RWPE2 (cell line): ENCODE measurements at regions not wholly inside any gene's neighbourhood (a gene's known extent, or its start where the extent isn't known, plus 50 kb on each side); places are given as distances from the start of the nearest gene placed in this dataset.
"Not testable (repeated sequence)": the region's sequence is repeated elsewhere in the genome, so short reads cannot be mapped to it uniquely, and the experiment has no call there.

Experiments used
- ATAC-seq: fragments of 200-7000 bp; cut with Tn5 transposase; 3 replicates; pipeline ENCODE4 v1.9.1; 2021; ENCODE audit warnings: low read depth
- DNase-seq: peaks from one replicate; pipeline ENCODE4 v3.0.0-alpha.2; 2020; ENCODE audit warnings: low spot score
- H3K27ac ChIP-seq: fragments of 450-650 bp; 2 replicates; pipeline ENCODE4 v1.5.1; 2017; ENCODE audit warnings: mild to moderate bottlenecking; ENCODE audit not compliant: poor library complexity, severe bottlenecking
- H3K27me3 ChIP-seq: fragments of 250-450 bp; sonication (Bioruptor Pico); 2 replicates; pipeline ENCODE4 v1.5.1; 2021; ENCODE audit warnings: mild to moderate bottlenecking, moderate library complexity; ENCODE audit not compliant: insufficient read depth, poor library complexity, severe bottlenecking
- H3K36me3 ChIP-seq: fragments of 250-450 bp; sonication (Bioruptor Pico); 2 replicates; pipeline ENCODE4 v1.5.1; 2020; ENCODE audit warnings: low read depth, mild to moderate bottlenecking, moderate library complexity
- H3K4me1 ChIP-seq: fragments of 250-450 bp; sonication (Bioruptor Pico); 2 replicates; pipeline ENCODE4 v1.5.1; 2021; ENCODE audit warnings: mild to moderate bottlenecking, moderate library complexity; ENCODE audit not compliant: insufficient read depth, poor library complexity, severe bottlenecking
- H3K4me3 ChIP-seq: fragments of 250-450 bp; sonication (Bioruptor Pico); 2 replicates; pipeline ENCODE4 v1.5.1; 2021; ENCODE audit warnings: mild to moderate bottlenecking, moderate library complexity; ENCODE audit not compliant: severe bottlenecking
- H3K9me3 ChIP-seq: fragments of 250-450 bp; sonication (Bioruptor Pico); 2 replicates; pipeline ENCODE4 v1.5.1; 2021; ENCODE audit warnings: mild to moderate bottlenecking, moderate library complexity; ENCODE audit not compliant: severe bottlenecking
- CTCF ChIP-seq: fragments of 450-650 bp; IDR thresholded peaks from one replicate; pipeline ENCODE4 v1.5.1; 2017; ENCODE audit warnings: mild to moderate bottlenecking, moderate library complexity; ENCODE audit not compliant: poor library complexity, severe bottlenecking

DNA sequence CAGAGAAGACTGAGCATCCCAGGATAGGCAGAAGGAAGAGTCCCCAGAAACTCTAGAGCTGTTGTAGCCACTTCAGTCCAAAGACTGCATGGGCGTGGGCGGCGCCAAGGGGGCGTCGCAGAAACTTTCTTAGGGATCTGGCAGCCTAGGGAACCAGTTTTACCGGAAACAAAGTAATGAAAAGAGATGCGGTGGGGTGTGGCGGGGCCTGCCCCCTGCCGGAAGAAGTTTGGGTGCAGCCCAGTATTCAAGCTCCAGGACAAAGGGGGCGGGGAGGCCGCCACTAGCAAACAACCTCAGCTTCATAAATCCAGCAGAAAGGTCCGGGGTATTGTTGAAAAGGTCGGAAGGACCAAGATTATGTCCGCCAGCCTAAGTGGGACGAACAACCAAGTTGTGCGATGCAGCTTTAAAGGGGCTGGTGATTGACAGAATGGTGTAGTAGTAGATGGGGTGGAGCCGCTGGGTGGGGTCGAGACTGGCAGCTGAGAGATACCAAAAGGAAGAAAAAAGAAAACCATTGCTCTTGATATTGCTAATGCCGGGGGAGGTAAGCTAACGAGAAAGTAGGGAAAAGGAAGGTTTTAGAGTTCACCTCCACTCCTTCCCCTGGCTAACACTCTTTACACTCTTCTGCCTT is 190.5 kb downstream of the RRAGB start:
- H3K4me3 ChIP-seq, result peak overlapping the region; percentile 30
- no peak for DNase-seq

GRCh38 chrX:55908661-55909212 is 191.2 kb downstream of the RRAGB start:
- Histone ChIP-seq H3K27ac (no peak overlapping the region), H3K27me3 (no peaks in the 10 kb centered on the region), H3K4me1 (no peaks in the 10 kb centered on the region), H3K9me3 (no peaks in the 10 kb centered on the region), H3K36me3 (no peaks in the 10 kb centered on the region), H3K4me3 (peak overlapping the region; percentile 30)
- DNase-seq (no peak), ATAC-seq (peak; percentile 72)
- no peak for TF ChIP-seq CTCF

More for the DNA sequence above, 190.5 kb downstream of the RRAGB start:
- H3K27ac ChIP-seq, result no peak overlapping the region
- no peaks in the 10 kb centered on the region for H3K36me3 ChIP-seq
- ATAC-seq, result peak; percentile 48
- no peaks in the 10 kb centered on the region for H3K9me3 ChIP-seq
- no peak for TF ChIP-seq CTCF
- H3K4me1 ChIP-seq, result no peaks in the 10 kb centered on the region
- no peaks in the 10 kb centered on the region for H3K27me3 ChIP-seq

- H3K4me3 ChIP-seq, result no peak overlapping the region
- H3K4me1 ChIP-seq, result no peaks in the 10 kb centered on the region
- no peak for DNase-seq
- TF ChIP-seq CTCF, result no peak
- ATAC-seq, result no peak
- H3K27me3 ChIP-seq, result no peaks in the 10 kb centered on the region
- H3K36me3 ChIP-seq, result no peaks in the 10 kb centered on the region
- H3K9me3 ChIP-seq, result no peaks in the 10 kb centered on the region
- no peak overlapping the region for H3K27ac ChIP-seq
These were observed 202.0 kb downstream of the RRAGB start for GRCh38 chrX:55919367-55920221.

DNA sequence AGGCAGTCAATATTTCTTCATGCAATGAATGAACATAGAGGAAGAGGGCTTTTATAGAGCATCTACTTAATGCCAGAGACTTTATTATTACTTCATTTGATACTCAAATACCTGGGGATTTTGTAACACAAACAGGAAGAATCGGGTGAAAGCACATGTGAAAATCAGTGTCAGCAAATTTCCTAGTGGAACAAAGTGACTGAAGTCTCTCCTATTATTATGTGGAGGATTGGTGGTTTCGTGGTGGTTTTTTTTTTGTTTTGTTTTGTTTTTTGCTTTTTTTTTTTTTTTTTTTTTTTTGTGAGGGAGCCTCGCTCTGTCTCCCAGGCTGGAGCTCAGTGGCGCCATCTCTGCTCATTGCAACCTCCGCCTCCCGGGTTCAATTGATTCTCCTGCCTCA is 207.0 kb downstream of the RRAGB start:
- Histone ChIP-seq H3K27ac (no peak overlapping the region), H3K27me3 (no peaks in the 10 kb centered on the region), H3K4me3 (no peak overlapping the region), H3K4me1 (no peaks in the 10 kb centered on the region), H3K9me3 (no peaks in the 10 kb centered on the region), H3K36me3 (no peaks in the 10 kb centered on the region)
- ATAC-seq, result no peak
- no peak for DNase-seq
- no peak for TF ChIP-seq CTCF

DNA sequence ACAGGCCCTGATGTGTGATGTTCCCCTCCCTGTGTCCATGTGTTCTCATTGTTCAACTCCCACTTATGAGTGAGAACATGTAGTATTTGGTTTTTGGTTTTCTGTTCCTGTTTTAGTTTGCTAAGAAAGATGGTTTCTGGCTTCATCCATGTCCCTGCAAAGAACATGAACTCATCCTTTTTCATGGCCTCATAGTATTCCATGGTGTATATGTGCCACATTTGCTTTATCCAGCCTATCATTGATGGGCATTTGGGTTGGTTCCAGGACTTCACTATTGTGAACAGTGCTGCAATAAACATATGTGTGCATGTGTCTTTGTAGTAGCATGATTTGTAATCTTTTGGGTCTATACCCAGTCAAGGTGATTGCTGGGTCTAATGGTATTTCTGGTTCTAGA is 211.0 kb downstream of the RRAGB start:
- not testable (repeated sequence) for H3K27me3 ChIP-seq, H3K4me3 ChIP-seq, H3K4me1 ChIP-seq, DNase-seq, H3K36me3 ChIP-seq, H3K27ac ChIP-seq, ATAC-seq, H3K9me3 ChIP-seq
